ENCODE measurements at regions not wholly inside any gene's neighbourhood (a gene's known extent, or its start where the extent isn't known, plus 50 kb on each side); places are given as distances from the start of the nearest gene placed in this dataset.

- peak in 1 of 2 donors; percentile 76 for DNase-seq (ENCODE audit: low read depth in 2 of 2)
- no peak for TF ChIP-seq CTCF (IDR thresholded peaks at IDR 0.05; ENCODE audit: low read depth, low read length)
- H3K4me3 ChIP-seq (replicated peaks in 1 of 2; ENCODE audit: low read depth in 2 of 2, low read length in 2 of 2) = no peak overlapping the region
Observed at GRCh38 chr20:50296450-50297375, 106.1 kb downstream of the CEBPB start.

- no peak for TF ChIP-seq CTCF (IDR thresholded peaks at IDR 0.05; ENCODE audit: low read depth, low read length)
- no peak for DNase-seq (ENCODE audit: low read depth in 2 of 2)
- H3K4me3 ChIP-seq (replicated peaks in 1 of 2; ENCODE audit: low read depth in 2 of 2, low read length in 2 of 2) = no peak overlapping the region
Observed at GRCh38 chr20:50297498-50298376, 107.1 kb downstream of the CEBPB start.

- TF ChIP-seq CTCF (IDR thresholded peaks at IDR 0.05; ENCODE audit: low read depth, low read length) = no peak
- no peak for DNase-seq (ENCODE audit: low read depth in 2 of 2)
- H3K4me3 ChIP-seq (replicated peaks in 1 of 2; ENCODE audit: low read depth in 2 of 2, low read length in 2 of 2) = no peak overlapping the region
Observed at GRCh38 chr20:50298554-50299324, 108.1 kb downstream of the CEBPB start.

GRCh38 chr20:50299325-50299629 is 108.6 kb downstream of the CEBPB start:
- no peak for TF ChIP-seq CTCF (IDR thresholded peaks at IDR 0.05; ENCODE audit: low read depth, low read length)
- no peak for DNase-seq (ENCODE audit: low read depth in 2 of 2)
- no peak overlapping the region for H3K4me3 ChIP-seq (replicated peaks in 1 of 2; ENCODE audit: low read depth in 2 of 2, low read length in 2 of 2)

GRCh38 chr20:50301165-50301564 is 110.5 kb downstream of the CEBPB start:
- no peak for TF ChIP-seq CTCF (IDR thresholded peaks at IDR 0.05; ENCODE audit: low read depth, low read length)
- H3K4me3 ChIP-seq (replicated peaks in 1 of 2; ENCODE audit: low read depth in 2 of 2, low read length in 2 of 2) = no peak overlapping the region
- DNase-seq (ENCODE audit: low read depth in 2 of 2) = no peak

- H3K4me3 ChIP-seq (replicated peaks in 1 of 2; ENCODE audit: low read depth in 2 of 2, low read length in 2 of 2) = no peak overlapping the region
- no peak for DNase-seq (ENCODE audit: low read depth in 2 of 2)
- no peak for TF ChIP-seq CTCF (IDR thresholded peaks at IDR 0.05; ENCODE audit: low read depth, low read length)
Observed at GRCh38 chr20:50301712-50302111, 111.1 kb downstream of the CEBPB start.

Measured in cardiac fibroblast (primary cell).